Hepatocyte (in vitro differentiated cells): ENCODE measurements at regions not wholly inside any gene's neighbourhood (a gene's known extent, or its start where the extent isn't known, plus 50 kb on each side); places are given as distances from the start of the nearest gene placed in this dataset.
"Not testable (repeated sequence)": the region's sequence is repeated elsewhere in the genome, so short reads cannot be mapped to it uniquely, and the experiment has no call there.

Experiments used
- DNase-seq: peaks from one replicate; pipeline ENCODE4 v3.0.0-alpha.2; 2016; ENCODE audit warnings: low spot score
- H2AFZ ChIP-seq: fragments of 200-600 bp; sonication (generic); 2 replicates; pipeline ENCODE4 v1.6.0; 2016; ENCODE audit warnings: antibody characterized with exemption, mild to moderate bottlenecking
- H3K27ac ChIP-seq: fragments of 200-600 bp; sonication (generic); 2 replicates; pipeline ENCODE4 v1.5.1; 2016; ENCODE audit warnings: mild to moderate bottlenecking
- H3K27me3 ChIP-seq: fragments of 200-600 bp; sonication (generic); 2 replicates; pipeline ENCODE4 v1.6.1; 2016
- H3K36me3 ChIP-seq: fragments of 200-600 bp; sonication (generic); replicated peaks from 2 replicates; pipeline ENCODE4 v1.5.1; 2016; ENCODE audit warnings: low read depth; ENCODE audit not compliant: insufficient read depth
- H3K4me1 ChIP-seq: fragments of 200-600 bp; sonication (generic); 2 replicates; pipeline ENCODE4 v1.5.1; 2016; ENCODE audit warnings: mild to moderate bottlenecking, moderate library complexity; ENCODE audit not compliant: insufficient read depth
- H3K4me2 ChIP-seq: fragments of 200-600 bp; sonication (generic); 2 replicates; pipeline ENCODE4 v1.6.0; 2016
- H3K4me3 ChIP-seq: fragments of 200-600 bp; sonication (generic); 2 replicates; pipeline ENCODE4 v1.5.1; 2016; ENCODE audit warnings: mild to moderate bottlenecking
- H3K79me2 ChIP-seq: fragments of 200-600 bp; sonication (generic); 2 replicates; pipeline ENCODE4 v1.6.0; 2017; ENCODE audit warnings: mild to moderate bottlenecking
- H3K9me2 ChIP-seq: fragments of 200-600 bp; sonication (generic); replicated peaks from 2 replicates; pipeline ENCODE4 v1.6.0; 2017; ENCODE audit warnings: mild to moderate bottlenecking; ENCODE audit not compliant: insufficient read depth
- H3K9me3 ChIP-seq: fragments of 200-600 bp; sonication (generic); 2 replicates; pipeline ENCODE4 v1.5.1; 2016; ENCODE audit warnings: low read depth, mild to moderate bottlenecking
- H4K20me1 ChIP-seq: fragments of 200-600 bp; sonication (generic); 2 replicates; pipeline ENCODE4 v1.6.0; 2016; ENCODE audit warnings: mild to moderate bottlenecking; ENCODE audit not compliant: insufficient read depth, poor library complexity, severe bottlenecking
- CTCF ChIP-seq: fragments of 200-600 bp; sonication (generic); IDR thresholded peaks from 2 replicates; pipeline ENCODE4 v1.5.1; 2016; ENCODE audit warnings: antibody characterized with exemption, mild to moderate bottlenecking; ENCODE audit not compliant: poor library complexity
- EZH2 ChIP-seq: fragments of 200-600 bp; sonication (generic); IDR thresholded peaks from 2 replicates; pipeline ENCODE4 v1.6.1; 2016; ENCODE audit warnings: antibody characterized with exemption, mild to moderate bottlenecking, borderline replicate concordance
- EZH2phosphoT487 ChIP-seq: fragments of 200-600 bp; sonication (generic); IDR thresholded peaks from one replicate; pipeline ENCODE4 v1.6.1; 2018; ENCODE audit warnings: antibody characterized with exemption, mild to moderate bottlenecking, low read depth, moderate library complexity; ENCODE audit not compliant: unreplicated experiment, severe bottlenecking
- WGBS: methylation state at CpG from one replicate; pipeline ENCODE4 v1.1.6; 2016; ENCODE audit warnings: low lambda C conversion rate; ENCODE audit errors: missing lambda C conversion rate; 5-methylcytosine and 5-hydroxymethylcytosine counted together

GRCh38 chr12:127830065-127830460 is 436.9 kb upstream of the TMEM132C start:
- Histone ChIP-seq H3K9me3 (no peaks in the 10 kb centered on the region), H4K20me1 (no peaks in the 10 kb centered on the region), H3K79me2 (no peaks in the 10 kb centered on the region), H3K27ac (no peak overlapping the region), H3K9me2 (no peaks in the 10 kb centered on the region), H3K36me3 (no peaks in the 10 kb centered on the region), H2AFZ (no peak overlapping the region), H3K4me3 (no peak overlapping the region), H3K4me2 (no peak overlapping the region), H3K27me3 (no peaks in the 10 kb centered on the region), H3K4me1 (no peaks in the 10 kb centered on the region)
- TF ChIP-seq EZH2phosphoT487, result no peak
- WGBS, result 69% methylated on average over 2 of the region's 2 CpGs
- DNase-seq, result no peak

- H3K27ac ChIP-seq, result no peak overlapping the region
- H3K4me3 ChIP-seq, result no peak overlapping the region
Measured at GRCh38 chr12:127830730-127831129, 436.2 kb upstream of the TMEM132C start.

GRCh38 chr12:127832172-127832571 is 434.8 kb upstream of the TMEM132C start:
- Histone ChIP-seq H3K9me2 (no peaks in the 10 kb centered on the region), H2AFZ (no peak overlapping the region), H3K4me2 (no peak overlapping the region), H3K4me1 (no peaks in the 10 kb centered on the region), H3K9me3 (no peaks in the 10 kb centered on the region), H4K20me1 (no peaks in the 10 kb centered on the region), H3K79me2 (no peaks in the 10 kb centered on the region), H3K27ac (no peak overlapping the region), H3K36me3 (no peaks in the 10 kb centered on the region), H3K4me3 (no peak overlapping the region), H3K27me3 (no peaks in the 10 kb centered on the region)
- 100% methylated on average over 3 of the region's 3 CpGs for WGBS
- no peak for TF ChIP-seq EZH2phosphoT487
- no peak for TF ChIP-seq CTCF
- TF ChIP-seq EZH2, result no peak
- no peak for DNase-seq

More at GRCh38 chr12:127830730-127831129, 436.2 kb upstream of the TMEM132C start:
- Histone ChIP-seq H3K9me2 (no peaks in the 10 kb centered on the region), H3K79me2 (no peaks in the 10 kb centered on the region), H3K4me1 (no peaks in the 10 kb centered on the region), H2AFZ (no peak overlapping the region), H4K20me1 (no peaks in the 10 kb centered on the region), H3K27me3 (no peaks in the 10 kb centered on the region), H3K4me2 (no peak overlapping the region), H3K36me3 (no peaks in the 10 kb centered on the region), H3K9me3 (no peaks in the 10 kb centered on the region)
- WGBS, result 94% methylated on average over 3 of the region's 3 CpGs
- no peak for DNase-seq
- TF ChIP-seq CTCF (no peak), EZH2 (no peak), EZH2phosphoT487 (no peak)

- not testable (repeated sequence) for H3K9me2 ChIP-seq, H2AFZ ChIP-seq, DNase-seq, H3K79me2 ChIP-seq, H3K36me3 ChIP-seq, H3K4me3 ChIP-seq, H3K4me2 ChIP-seq, H3K9me3 ChIP-seq, H3K27ac ChIP-seq, H4K20me1 ChIP-seq, H3K4me1 ChIP-seq, H3K27me3 ChIP-seq
- WGBS, result 73% methylated on average over 4 of the region's 4 CpGs
Measured at GRCh38 chr12:127836802-127837201, 430.2 kb upstream of the TMEM132C start.
